Astrocyte of the cerebellum (primary cell): ENCODE measurements at regions not wholly inside any gene's neighbourhood (a gene's known extent, or its start where the extent isn't known, plus 50 kb on each side); places are given as distances from the start of the nearest gene placed in this dataset.

Source experiments
- DNase-seq: peaks from one replicate; pipeline ENCODE4 v3.0.0-alpha.2; 2011; ENCODE audit warnings: low read depth
- H3K4me3 ChIP-seq: 2 replicates; pipeline ENCODE4 v1.5.1; 2011; ENCODE audit warnings: mild to moderate bottlenecking, low read depth, low read length, moderate library complexity
- CTCF ChIP-seq: IDR thresholded peaks from 2 replicates; pipeline ENCODE4 v1.5.1; 2012; ENCODE audit warnings: low read length, low read depth, moderate library complexity, mild to moderate bottlenecking; ENCODE audit errors: missing control alignments
- in situ Hi-C: cut with HindIII; loops from 2 replicates; pipeline ENCODE4 v1.10.0; 2017; ENCODE audit warnings: low sequenced_read_pairs

DNA sequence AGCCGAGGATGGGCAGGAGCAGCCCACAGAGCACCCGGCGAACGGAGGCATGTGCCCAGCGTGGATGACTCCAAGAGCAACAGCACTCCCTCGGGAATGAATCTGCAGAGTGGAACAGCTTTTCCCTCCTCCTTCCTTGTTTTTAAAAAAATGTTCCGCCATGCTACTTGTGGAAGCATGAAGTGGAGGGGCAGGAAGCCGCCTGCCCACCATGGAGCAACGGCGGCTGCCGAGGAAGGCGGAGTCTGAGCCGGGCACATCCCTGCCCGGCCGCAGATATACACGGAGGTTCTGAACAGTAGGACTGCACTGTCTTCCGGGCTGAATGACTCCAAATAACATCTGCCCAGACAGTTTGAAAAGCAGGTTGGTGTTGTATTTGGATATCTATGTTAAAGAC, 65.2 kb downstream of the SOX1 start:
- TF ChIP-seq CTCF: no peak
- no peak overlapping the region for H3K4me3 ChIP-seq
- DNase-seq: no peak
- in situ Hi-C loops: no loop called here

- no peak for TF ChIP-seq CTCF
- DNase-seq: no peak
- no peak overlapping the region for H3K4me3 ChIP-seq
- in situ Hi-C loops: no loop called here
Measured at GRCh38 chr13:112132619-112133018, 65.7 kb downstream of the SOX1 start.

DNA sequence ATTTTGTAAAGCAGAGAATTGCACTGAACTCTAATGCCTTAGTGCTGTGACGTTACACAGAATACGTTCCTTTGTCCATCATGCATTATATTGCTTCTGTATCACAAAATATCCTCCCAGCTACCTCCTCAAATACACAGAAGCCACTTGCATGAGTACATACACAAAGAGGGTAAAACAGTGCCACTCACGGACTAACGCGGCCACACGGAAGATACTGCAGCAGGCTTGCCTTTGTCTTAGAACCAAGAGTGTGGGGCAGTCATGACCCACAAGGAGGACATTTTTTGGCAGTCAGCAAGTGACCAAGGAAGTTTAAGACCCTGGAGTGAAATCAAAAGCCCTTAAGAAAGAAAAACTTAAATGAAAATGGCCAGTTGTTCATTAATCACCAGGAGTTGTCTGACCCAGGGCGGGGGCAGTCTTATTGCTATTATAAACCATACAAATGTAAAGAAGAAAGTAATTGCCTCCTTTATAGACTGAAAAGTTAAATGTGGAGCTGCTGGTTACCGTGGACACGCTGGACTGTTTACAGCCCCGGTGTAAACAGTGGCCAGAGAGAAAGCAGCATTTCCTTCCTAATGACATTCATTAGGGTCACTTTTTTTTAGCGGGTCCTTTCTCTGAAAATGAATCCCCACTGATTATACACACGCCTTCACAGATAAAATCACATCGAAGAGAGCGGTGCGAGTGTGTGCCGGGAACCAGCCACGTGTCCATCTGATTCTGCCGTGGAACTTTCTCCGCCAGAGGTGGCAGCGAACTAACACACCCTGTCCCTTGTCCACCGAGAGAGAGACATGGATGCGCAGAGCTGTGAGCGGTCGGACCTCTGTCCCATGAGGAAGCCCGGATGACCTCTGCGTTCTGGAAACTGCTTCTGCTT, 66.8 kb downstream of the SOX1 start:
- no peak for DNase-seq
- H3K4me3 ChIP-seq: no peak overlapping the region
- no peak for TF ChIP-seq CTCF
- in situ Hi-C loops: no loop called here

- no peak for TF ChIP-seq CTCF
- H3K4me3 ChIP-seq: no peak overlapping the region
- no peak for DNase-seq
- in situ Hi-C loops: no loop called here
Measured at GRCh38 chr13:112134391-112135075, 67.6 kb downstream of the SOX1 start.

DNA sequence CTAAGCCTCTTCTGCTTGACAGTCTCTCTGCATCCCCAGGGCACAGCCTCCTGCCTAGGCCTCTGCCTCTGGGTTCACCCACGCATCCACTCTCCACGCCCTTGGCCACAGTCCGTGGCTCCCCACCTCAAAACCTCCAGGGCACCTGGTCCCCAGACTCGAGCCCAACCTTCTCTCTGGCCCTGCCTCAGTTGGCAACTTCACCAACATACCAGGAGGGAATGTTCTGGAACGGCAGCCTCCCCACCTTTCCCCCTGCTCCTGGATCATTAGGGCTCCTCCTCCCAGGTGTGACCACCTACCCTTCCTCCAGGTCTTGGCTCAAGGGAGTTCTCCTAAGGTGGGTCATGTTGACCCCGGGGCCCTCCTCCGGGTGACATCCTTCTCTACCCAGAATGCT, 69.1 kb downstream of the SOX1 start:
- H3K4me3 ChIP-seq: no peak overlapping the region
- DNase-seq: no peak
- in situ Hi-C loops: no loop called here
- TF ChIP-seq CTCF: no peak

- H3K4me3 ChIP-seq: no peak overlapping the region
- no peak for TF ChIP-seq CTCF
- in situ Hi-C loops: no loop called here
- no peak for DNase-seq
Measured at GRCh38 chr13:112137144-112137543, 70.2 kb downstream of the SOX1 start.
